IMR-90 (cell line): ENCODE measurements at regions not wholly inside any gene's neighbourhood (a gene's known extent, or its start where the extent isn't known, plus 50 kb on each side); places are given as distances from the start of the nearest gene placed in this dataset.

Experiments
- ATAC-seq: fragments of 200-7000 bp; cut with Tn5 transposase; 2 replicates; pipeline ENCODE4 v1.9.1; 2020; ENCODE audit warnings: low read depth, mild to moderate bottlenecking, moderate library complexity
- BruUV-seq: library from RNA; stranded (reverse); fragments of 400-500 nt; replicated peaks from 2 replicates; lab custom pipeline; 2021; lab: Mats Ljungman, UMichigan
- CTCF ChIA-PET: fragments of 300-600 bp; formaldehyde crosslinking; extraction: SDS; loops from one replicate; lab custom pipeline; 2021; ENCODE audit warnings: antibody characterized with exemption; lab: Yijun Ruan, JAX
- POLR2A ChIA-PET: fragments of 300-600 bp; sonication (Branson Sonifier 250); formaldehyde crosslinking; loops from one replicate; lab custom pipeline; 2022; ENCODE audit warnings: antibody characterized with exemption; ENCODE audit not compliant: unreplicated experiment; lab: Charles Lee
- DNase-seq: peaks from one replicate; pipeline ENCODE4 v3.0.0; 2013
- H2AFZ ChIP-seq: replicated peaks from 2 replicates; pipeline ENCODE3; 2013; ENCODE audit warnings: low read length, mild to moderate bottlenecking; ENCODE audit not compliant: poor library complexity
- H2AK5ac ChIP-seq: 2 replicates; pipeline ENCODE4 v1.6.1; 2013; ENCODE audit warnings: low read depth, low read length, inconsistent platforms
- H2AK9ac ChIP-seq: replicated peaks from 2 replicates; pipeline ENCODE3; 2013; ENCODE audit warnings: mild to moderate bottlenecking, low read depth, low read length, moderate library complexity; ENCODE audit not compliant: poor library complexity
- H2BK120ac ChIP-seq: 2 replicates; pipeline ENCODE4 v1.6.1; 2013; ENCODE audit warnings: low read depth, low read length, inconsistent platforms
- H2BK15ac ChIP-seq: 3 replicates; pipeline ENCODE4 v1.6.1; 2013; ENCODE audit warnings: low read depth, low read length, inconsistent platforms
- H2BK20ac ChIP-seq: 2 replicates; pipeline ENCODE4 v1.6.1; 2013; ENCODE audit warnings: low read depth, mild to moderate bottlenecking, inconsistent platforms, low read length, moderate library complexity
- H2BK5ac ChIP-seq: 2 replicates; pipeline ENCODE4 v1.6.1; 2013; ENCODE audit warnings: mild to moderate bottlenecking, low read depth, low read length, inconsistent platforms; ENCODE audit not compliant: poor library complexity, severe bottlenecking
- H3K14ac ChIP-seq: replicated peaks from 2 replicates; pipeline ENCODE4 v1.6.1; 2013; ENCODE audit warnings: low read depth, low read length, inconsistent platforms
- H3K18ac ChIP-seq: 2 replicates; pipeline ENCODE4 v1.6.1; 2013; ENCODE audit warnings: low read depth, low read length, control low read depth
- H3K23ac ChIP-seq: 2 replicates; pipeline ENCODE4 v1.6.1; 2013; ENCODE audit warnings: low read depth, low read length, inconsistent platforms
- H3K27ac ChIP-seq: 2 replicates; pipeline ENCODE4 v1.5.1; 2013; ENCODE audit warnings: mild to moderate bottlenecking, control low read depth, low read length; ENCODE audit not compliant: insufficient read depth
- H3K27me3 ChIP-seq: 2 replicates; pipeline ENCODE4 v1.6.1; 2013; ENCODE audit warnings: low read length; ENCODE audit not compliant: control insufficient read depth, insufficient read depth
- H3K36me3 ChIP-seq: 2 replicates; pipeline ENCODE4 v1.6.1; 2013; ENCODE audit warnings: low read length, mixed read lengths; ENCODE audit not compliant: control insufficient read depth, insufficient read depth
- H3K4ac ChIP-seq: 2 replicates; pipeline ENCODE4 v1.6.1; 2013; ENCODE audit warnings: low read depth, low read length, inconsistent platforms
- H3K4me1 ChIP-seq: 2 replicates; pipeline ENCODE4 v1.6.1; 2013; ENCODE audit warnings: low read length, mixed read lengths; ENCODE audit not compliant: control insufficient read depth, insufficient read depth
- H3K4me2 ChIP-seq: 2 replicates; pipeline ENCODE4 v1.6.1; 2013; ENCODE audit warnings: low read depth, mild to moderate bottlenecking, control low read depth, low read length, moderate library complexity
- H3K4me3 ChIP-seq: 2 replicates; pipeline ENCODE4 v1.5.1; 2013; ENCODE audit warnings: low read depth, mild to moderate bottlenecking, control low read depth, low read length, moderate library complexity; ENCODE audit not compliant: insufficient read depth
- H3K56ac ChIP-seq: 2 replicates; pipeline ENCODE4 v1.6.1; 2013; ENCODE audit warnings: low read length, inconsistent platforms; ENCODE audit not compliant: insufficient read depth; ENCODE audit errors: extremely low read depth
- H3K79me1 ChIP-seq, 2 experiments: 2 replicates each; pipeline ENCODE4 v1.6.1; 2013; ENCODE audit warnings: low read length in 2 of 2, inconsistent platforms in 1 of 2, low read depth in 1 of 2
- H3K9ac ChIP-seq: 2 replicates; pipeline ENCODE4 v1.6.1; 2013; ENCODE audit warnings: low read depth, low read length, control low read depth
- H3K9me1 ChIP-seq: 2 replicates; pipeline ENCODE4 v1.6.1; 2013; ENCODE audit warnings: low read length, inconsistent platforms; ENCODE audit not compliant: insufficient read depth
- H3K9me3 ChIP-seq: 2 replicates; pipeline ENCODE4 v1.6.1; 2013; ENCODE audit warnings: low read length; ENCODE audit not compliant: control insufficient read depth, insufficient read depth
- H4K20me1 ChIP-seq: 2 replicates; pipeline ENCODE4 v1.6.1; 2013; ENCODE audit warnings: low read length, inconsistent platforms; ENCODE audit not compliant: insufficient read depth
- H4K5ac ChIP-seq: 2 replicates; pipeline ENCODE4 v1.6.1; 2013; ENCODE audit warnings: mild to moderate bottlenecking, low read depth, low read length, control low read depth
- H4K8ac ChIP-seq, 2 experiments: 2 replicates each; pipeline ENCODE4 v1.6.1; 2013; ENCODE audit warnings: low read depth in 2 of 2, low read length in 2 of 2, control low read depth in 1 of 2, inconsistent platforms in 1 of 2
- H4K91ac ChIP-seq: 2 replicates; pipeline ENCODE4 v1.6.1; 2013; ENCODE audit warnings: low read depth, low read length, inconsistent platforms; ENCODE audit not compliant: insufficient read depth
- BHLHE40 ChIP-seq: fragments of 150-350 bp; IDR thresholded peaks from 2 replicates; pipeline ENCODE4 v1.6.1; 2016; ENCODE audit warnings: mild to moderate bottlenecking, low read depth, low read length
- CEBPB ChIP-seq: IDR thresholded peaks from 2 replicates; pipeline ENCODE4 v1.6.1; 2012; ENCODE audit warnings: low read depth, low read length, improper control_type of control experiment
- CHD1 ChIP-seq: IDR thresholded peaks from 2 replicates; pipeline ENCODE4 v1.6.1; 2012; ENCODE audit warnings: low read depth, low read length, improper control_type of control experiment
- ELK1 ChIP-seq: fragments of 150-350 bp; IDR thresholded peaks from 2 replicates; pipeline ENCODE4 v1.6.1; 2016; ENCODE audit warnings: low read depth, mild to moderate bottlenecking, low read length, moderate library complexity, borderline replicate concordance
- MAFK ChIP-seq: IDR thresholded peaks from 2 replicates; pipeline ENCODE4 v1.6.1; 2012; ENCODE audit warnings: low read depth, low read length, improper control_type of control experiment
- MAZ ChIP-seq: IDR thresholded peaks from 2 replicates; pipeline ENCODE4 v1.6.1; 2012; ENCODE audit warnings: low read depth, mild to moderate bottlenecking, low read length, improper control_type of control experiment, moderate library complexity, borderline replicate concordance
- MXI1 ChIP-seq: IDR thresholded peaks from 2 replicates; pipeline ENCODE4 v1.6.1; 2012; ENCODE audit warnings: low read depth, mild to moderate bottlenecking, low read length, moderate library complexity, borderline replicate concordance
- NFE2L2 ChIP-seq: fragments of 150-350 bp; IDR thresholded peaks from 2 replicates; pipeline ENCODE4 v1.6.1; 2016; ENCODE audit warnings: low read depth, mild to moderate bottlenecking, low read length
- POLR2A ChIP-seq: IDR thresholded peaks from 2 replicates; pipeline ENCODE4 v1.6.1; 2012; ENCODE audit warnings: mild to moderate bottlenecking, low read depth, low read length
- RFX5 ChIP-seq: IDR thresholded peaks from 2 replicates; pipeline ENCODE4 v1.8.0; 2012; ENCODE audit warnings: low read depth, mild to moderate bottlenecking, low read length, moderate library complexity
- WGBS, 2 experiments: methylation state at CpG; one replicate each; pipeline versions ENCODE4 v1.1.5 to v1.1.7; 2013; ENCODE audit warnings: missing lambda C conversion rate in 2 of 2; ENCODE audit not compliant: insufficient read length in 1 of 2; ENCODE audit errors: extremely low coverage in 2 of 2; 5-methylcytosine and 5-hydroxymethylcytosine counted together
- dilution Hi-C: fragments of 300-500 bp; cut with HindIII; formaldehyde crosslinking; loops from one replicate; pipeline ENCODE4 v1.14.3; 2018; ENCODE audit warnings: low sequenced_read_pairs; ENCODE audit not compliant: unreplicated experiment
- in situ Hi-C: fragments of 300-500 bp; cut with MboI; formaldehyde crosslinking; loops from 3 replicates; pipeline ENCODE4 v1.14.3; 2019; ENCODE audit warnings: low sequenced_read_pairs, inconsistent platforms, mixed read lengths
- intact Hi-C: fragments of 100-400 bp; cut with micrococcal nuclease; formaldehyde crosslinking; loops from 2 replicates; pipeline ENCODE4 v1.10.0; 2022
- TF ChIP-seq, protein P1 (sequence below): conservative IDR thresholded peaks from 2 replicates; pipeline ENCODE4 v1.5.1; 2012; ENCODE audit warnings: mild to moderate bottlenecking, low read depth, low read length, improper control_type of control experiment

GRCh38 chr1:175808573-175808972, 65.2 kb upstream of the TNR start:
- H2BK120ac ChIP-seq: no peak overlapping the region
- H3K79me1 ChIP-seq: no peaks in the 10 kb centered on the region
- POLR2A ChIA-PET: no interaction called here
- no peak overlapping the region for H3K18ac ChIP-seq
- H4K8ac ChIP-seq: no peak overlapping the region
- dilution Hi-C loops (no loop called here), intact Hi-C loops (no loop called here), in situ Hi-C loops (no loop called here)
- no peak overlapping the region for H2AK5ac ChIP-seq
- no peak overlapping the region for H3K4me2 ChIP-seq
- H2AK9ac ChIP-seq: no peak overlapping the region
- no peaks in the 10 kb centered on the region for H3K36me3 ChIP-seq
- DNase-seq (no peak), ATAC-seq (no peak)
- H2AFZ ChIP-seq: no peak overlapping the region
- no peaks in the 10 kb centered on the region for H3K27me3 ChIP-seq
- no peak overlapping the region for H3K27ac ChIP-seq
- H3K9me3 ChIP-seq: no peaks in the 10 kb centered on the region
- no peak overlapping the region for H4K91ac ChIP-seq
- no peak overlapping the region for H3K9ac ChIP-seq
- no peaks in the 10 kb centered on the region for H3K4me1 ChIP-seq
- H4K5ac ChIP-seq: no peak overlapping the region
- H2BK15ac ChIP-seq: no peak overlapping the region
- H3K14ac ChIP-seq: no peak overlapping the region
- H3K9me1 ChIP-seq: no peaks in the 10 kb centered on the region
- no TSS peak for BruUV-seq
- H4K20me1 ChIP-seq: no peaks in the 10 kb centered on the region
- no peak overlapping the region for H2BK20ac ChIP-seq
- TF ChIP-seq CHD1: no peak
- no peak for TF ChIP-seq RFX5
- no peak for TF ChIP-seq NFE2L2
- no peak for TF ChIP-seq ELK1
- TF ChIP-seq CEBPB: no peak
- TF ChIP-seq MAFK: no peak
- TF ChIP-seq POLR2A: no peak
- no peak for TF ChIP-seq MXI1
- TF ChIP-seq, protein P1, sequence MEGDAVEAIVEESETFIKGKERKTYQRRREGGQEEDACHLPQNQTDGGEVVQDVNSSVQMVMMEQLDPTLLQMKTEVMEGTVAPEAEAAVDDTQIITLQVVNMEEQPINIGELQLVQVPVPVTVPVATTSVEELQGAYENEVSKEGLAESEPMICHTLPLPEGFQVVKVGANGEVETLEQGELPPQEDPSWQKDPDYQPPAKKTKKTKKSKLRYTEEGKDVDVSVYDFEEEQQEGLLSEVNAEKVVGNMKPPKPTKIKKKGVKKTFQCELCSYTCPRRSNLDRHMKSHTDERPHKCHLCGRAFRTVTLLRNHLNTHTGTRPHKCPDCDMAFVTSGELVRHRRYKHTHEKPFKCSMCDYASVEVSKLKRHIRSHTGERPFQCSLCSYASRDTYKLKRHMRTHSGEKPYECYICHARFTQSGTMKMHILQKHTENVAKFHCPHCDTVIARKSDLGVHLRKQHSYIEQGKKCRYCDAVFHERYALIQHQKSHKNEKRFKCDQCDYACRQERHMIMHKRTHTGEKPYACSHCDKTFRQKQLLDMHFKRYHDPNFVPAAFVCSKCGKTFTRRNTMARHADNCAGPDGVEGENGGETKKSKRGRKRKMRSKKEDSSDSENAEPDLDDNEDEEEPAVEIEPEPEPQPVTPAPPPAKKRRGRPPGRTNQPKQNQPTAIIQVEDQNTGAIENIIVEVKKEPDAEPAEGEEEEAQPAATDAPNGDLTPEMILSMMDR: no peak
- TF ChIP-seq MAZ: no peak
- TF ChIP-seq BHLHE40: no peak
- H3K4me3 ChIP-seq: no peak overlapping the region
- CTCF ChIA-PET: no interaction called here
- no peak overlapping the region for H3K56ac ChIP-seq
- WGBS, 2 experiments: no CpG with 5 or more reads among the region's 4 CpGs
- no peak overlapping the region for H3K4ac ChIP-seq
- no peak overlapping the region for H3K23ac ChIP-seq
- H2BK5ac ChIP-seq: no peak overlapping the region
